GM19463 (cell line): ENCODE measurements at regions not wholly inside any gene's neighbourhood (a gene's known extent, or its start where the extent isn't known, plus 50 kb on each side); places are given as distances from the start of the nearest gene placed in this dataset.
A peak's percentile ranks its signal among the peaks of the same experiment; 100 is the strongest.
"Not testable (repeated sequence)": the region's sequence is repeated elsewhere in the genome, so short reads cannot be mapped to it uniquely, and the experiment has no call there.

Source experiments
- ATAC-seq: cut with Tn5 transposase; IDR thresholded peaks from one replicate; pipeline ENCODE4 v1.9.1; 2021; ENCODE audit warnings: mild to moderate bottlenecking, moderate library complexity; ENCODE audit not compliant: unreplicated experiment

DNA sequence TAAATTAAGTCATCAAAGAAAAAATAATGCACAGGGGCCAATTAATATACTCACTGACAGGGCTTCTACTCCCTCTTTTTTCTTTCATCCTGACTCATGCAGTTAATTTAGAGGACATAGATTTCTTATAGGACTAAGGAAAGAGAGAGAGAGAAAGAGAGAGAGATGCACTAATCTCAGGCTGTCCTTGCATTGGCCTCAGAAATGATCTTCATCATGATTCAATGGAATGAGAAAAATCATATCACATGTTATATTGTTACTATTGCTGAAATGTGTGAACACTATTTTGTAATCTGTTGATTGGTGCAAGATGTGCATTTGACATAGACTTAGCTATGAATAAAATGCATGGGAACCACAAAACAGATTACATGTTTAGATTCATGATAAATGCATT, 608.3 kb upstream of the NUDT12 start:
- ATAC-seq: no peak

DNA sequence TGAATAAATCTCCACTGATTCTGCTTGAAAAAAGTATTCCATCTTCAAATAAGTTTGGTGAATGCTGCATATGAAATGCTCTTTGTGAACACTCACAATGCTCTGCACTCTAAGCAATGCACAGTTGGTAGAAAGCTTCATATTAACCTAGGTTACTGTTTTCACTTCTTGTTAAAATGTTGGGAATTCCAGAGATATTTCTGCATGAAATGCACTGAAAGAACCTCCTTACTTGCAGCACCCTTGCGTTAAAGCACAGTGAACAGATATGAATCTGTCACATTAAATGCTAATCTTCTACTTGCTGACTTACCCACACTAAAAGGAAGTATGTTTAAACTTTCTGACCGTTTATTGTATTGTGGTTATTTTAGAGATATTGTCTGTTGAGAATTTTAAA, 584.1 kb upstream of the NUDT12 start:
- no peak for ATAC-seq

DNA sequence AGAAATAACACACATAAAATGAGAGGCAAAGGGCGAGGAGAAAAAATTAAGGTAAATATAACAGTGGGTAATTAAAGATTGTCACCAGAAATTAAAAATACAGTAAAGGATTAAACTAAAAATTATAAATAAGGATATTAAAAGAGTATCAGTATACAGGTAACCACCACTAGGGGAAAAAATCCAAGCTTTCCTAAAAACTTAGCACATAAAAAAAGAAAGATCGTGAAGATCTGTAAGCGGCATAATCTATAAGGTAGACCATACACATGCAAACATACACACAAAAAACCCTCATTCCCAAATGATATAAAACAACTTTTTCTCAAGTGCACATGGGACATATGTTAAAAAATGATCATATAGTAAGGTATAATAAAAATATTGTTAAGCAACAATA, 577.3 kb upstream of the NUDT12 start:
- ATAC-seq: no peak

- ATAC-seq: no peak
These were observed 567.7 kb upstream of the NUDT12 start for GRCh38 chr5:104130320-104130719.

DNA sequence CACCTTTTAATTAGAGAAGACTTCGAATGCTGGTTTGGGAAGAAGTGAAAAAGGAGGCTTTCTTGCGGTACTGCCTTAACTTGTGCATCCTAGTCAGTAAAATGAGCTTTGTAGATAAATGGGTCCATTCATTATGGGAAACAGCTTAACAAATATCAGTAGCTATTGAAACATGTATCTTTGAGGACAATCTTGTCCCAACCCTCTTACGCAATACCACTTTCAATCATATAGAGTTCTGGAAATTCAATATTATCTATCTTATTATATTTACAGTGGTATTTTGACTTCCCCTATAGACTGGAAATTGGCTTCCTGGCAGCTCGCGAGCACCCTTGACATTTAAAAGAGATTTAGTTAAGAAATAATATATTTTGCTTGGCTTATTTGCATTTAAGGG, 565.8 kb upstream of the NUDT12 start:
- ATAC-seq: no peak

GRCh38 chr5:104126980-104127379, 564.4 kb upstream of the NUDT12 start:
- no peak for ATAC-seq

GRCh38 chr5:104119529-104119928, 556.9 kb upstream of the NUDT12 start:
- no peak for ATAC-seq

- ATAC-seq: no peak
These were observed 549.0 kb upstream of the NUDT12 start for GRCh38 chr5:104111632-104112031.

GRCh38 chr5:104096451-104096850, 533.9 kb upstream of the NUDT12 start:
- ATAC-seq: no peak

DNA sequence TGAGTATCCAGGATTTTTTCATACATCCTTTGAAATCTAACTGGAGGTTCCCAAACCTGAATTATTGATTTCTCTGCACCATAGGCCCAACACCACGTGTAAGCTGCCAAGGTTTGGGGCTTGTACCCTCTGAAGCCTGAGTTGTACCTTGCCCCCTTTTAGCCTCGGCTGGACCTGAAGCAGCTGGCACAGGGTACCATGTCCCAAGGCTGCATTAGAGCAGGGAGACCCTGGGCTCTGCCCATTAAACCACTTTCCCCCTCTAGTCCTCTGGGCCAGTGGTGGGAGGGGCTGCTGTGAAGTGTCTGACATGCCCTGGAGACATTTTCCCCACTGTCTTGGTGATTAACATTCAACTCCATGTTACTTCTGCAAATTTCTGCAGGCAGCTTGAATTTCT, 532.9 kb upstream of the NUDT12 start:
- no peak for ATAC-seq

GRCh38 chr5:104088876-104089778, 526.5 kb upstream of the NUDT12 start:
- ATAC-seq: peak; percentile 58

DNA sequence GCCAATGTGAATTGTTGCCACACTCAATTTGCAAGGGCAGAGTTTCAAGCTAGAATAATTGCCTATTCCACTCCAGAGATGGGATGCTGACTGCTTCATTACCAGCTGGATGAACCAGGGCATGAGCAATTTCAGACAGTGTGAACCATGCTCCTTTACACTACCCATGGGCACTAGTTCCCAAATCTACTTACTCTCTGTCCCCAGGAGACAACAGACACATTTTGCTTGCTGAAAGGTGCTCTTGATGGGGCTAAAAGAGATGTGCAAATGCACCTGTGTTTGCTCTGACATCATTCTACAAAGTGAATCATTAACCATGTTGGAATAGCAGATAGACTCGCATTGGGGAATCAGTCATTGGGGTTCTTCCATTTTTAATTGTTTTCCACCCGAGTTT, 522.3 kb upstream of the NUDT12 start:
- no peak for ATAC-seq

- no peak for ATAC-seq
These were observed 520.2 kb upstream of the NUDT12 start for GRCh38 chr5:104082754-104083153.

- no peak for ATAC-seq
These were observed 518.6 kb upstream of the NUDT12 start for GRCh38 chr5:104081232-104081631.

DNA sequence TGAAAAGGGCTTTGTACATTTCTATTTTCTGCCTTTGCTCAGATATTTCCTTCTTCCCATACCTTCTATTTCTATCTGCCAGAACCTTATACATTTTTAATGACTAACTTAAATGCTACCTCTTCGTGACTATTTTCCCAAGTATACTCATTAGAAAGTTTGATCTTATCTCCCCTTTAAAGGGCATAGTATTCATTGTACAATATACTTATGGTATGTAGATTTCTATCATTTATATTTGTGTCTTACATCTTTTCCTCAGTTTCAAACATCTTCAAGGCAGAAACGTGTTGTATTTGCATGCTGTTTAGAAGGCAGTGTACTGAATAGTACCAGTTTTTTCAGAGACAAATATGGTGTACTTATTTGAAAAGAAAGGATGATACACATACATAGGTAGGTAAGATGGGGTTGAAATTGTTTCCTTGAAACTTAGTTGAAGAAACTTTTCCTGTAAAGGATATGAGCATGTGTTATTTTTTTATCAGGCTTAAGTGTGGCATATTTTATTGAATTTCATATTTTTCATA, 518.1 kb upstream of the NUDT12 start:
- no peak for ATAC-seq

GRCh38 chr5:104079861-104080645, 517.5 kb upstream of the NUDT12 start:
- ATAC-seq: not testable (repeated sequence)

DNA sequence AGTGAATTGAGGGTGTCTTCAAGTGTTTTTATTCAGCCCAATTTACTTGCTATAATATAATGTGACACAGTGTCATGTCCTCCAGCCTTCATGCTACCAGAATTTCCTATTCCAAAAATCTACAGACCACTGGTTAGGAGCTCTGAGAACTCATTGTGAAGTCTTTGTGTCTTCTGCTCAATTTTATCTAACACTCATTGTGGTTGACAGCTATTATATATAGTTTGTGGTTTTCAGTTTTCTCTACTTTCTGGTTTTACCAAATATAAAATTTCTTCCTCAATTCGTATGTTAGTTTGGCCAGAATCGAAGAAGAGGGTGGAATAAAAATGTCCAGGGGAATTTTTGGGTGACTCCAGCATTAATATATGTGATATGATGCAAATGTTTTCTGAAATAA, 509.3 kb upstream of the NUDT12 start:
- ATAC-seq: no peak

DNA sequence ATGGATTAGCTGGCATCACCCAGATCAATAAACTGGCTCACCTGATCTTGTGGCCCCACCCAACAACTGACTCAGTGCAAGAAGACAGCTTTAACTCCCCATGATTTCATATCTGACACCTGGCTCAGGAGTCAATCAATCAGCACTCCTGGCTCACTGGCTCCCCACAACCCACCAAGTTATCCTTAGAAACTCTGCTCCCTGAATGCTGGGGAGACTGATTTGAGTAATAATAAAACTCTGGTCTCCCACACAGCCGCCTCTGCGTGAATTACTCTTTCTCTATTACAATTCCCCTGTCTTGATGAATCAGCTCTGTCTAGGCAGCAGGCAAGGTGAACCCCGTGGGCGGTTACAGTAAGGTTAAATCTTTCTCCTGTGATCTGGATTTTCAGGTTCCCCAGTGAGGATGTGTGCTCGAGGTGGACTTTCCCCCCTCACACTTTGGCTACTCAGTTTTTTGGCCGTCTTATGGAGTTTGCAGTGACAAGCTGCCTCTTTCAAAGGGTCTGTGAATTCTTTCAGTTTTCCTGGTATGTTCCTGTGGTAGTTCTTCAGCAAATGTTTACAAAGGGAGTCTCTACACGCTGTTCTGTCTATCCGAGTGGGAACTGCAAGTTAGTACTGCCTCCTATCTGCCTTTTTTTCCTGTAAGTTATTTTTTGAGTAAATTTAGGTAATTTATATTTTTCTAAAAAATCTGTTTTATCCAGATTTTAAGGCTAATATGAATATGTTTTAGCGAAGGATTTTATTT, 500.2 kb upstream of the NUDT12 start:
- no peak for ATAC-seq

DNA sequence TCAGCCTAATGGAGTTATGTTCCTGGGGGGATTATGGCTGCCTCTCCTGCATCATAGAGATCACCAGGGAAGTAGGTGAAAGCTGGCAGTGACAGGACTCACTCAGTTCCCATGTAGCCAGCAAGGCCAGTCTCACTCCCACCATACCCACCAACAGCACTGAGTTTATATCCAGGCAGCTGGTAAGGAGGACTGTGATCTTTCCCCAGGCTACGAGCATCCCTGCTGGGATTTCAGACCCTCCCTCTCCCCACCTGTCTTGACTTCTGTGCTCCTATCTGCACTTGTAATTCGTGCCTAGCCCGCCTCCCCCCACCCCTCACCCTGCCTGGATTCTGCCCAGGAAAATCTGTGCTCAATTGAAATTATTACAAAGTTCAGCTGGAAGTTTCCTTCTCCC, 499.1 kb upstream of the NUDT12 start:
- ATAC-seq: no peak

- no peak for ATAC-seq
These were observed 490.7 kb upstream of the NUDT12 start for GRCh38 chr5:104053353-104053649.
